22Rv1 (cell line): ENCODE measurements at regions not wholly inside any gene's neighbourhood (a gene's known extent, or its start where the extent isn't known, plus 50 kb on each side); places are given as distances from the start of the nearest gene placed in this dataset.

Experiments used
- ZFX ChIP-seq: fragments of 450-650 bp; IDR thresholded peaks from 2 replicates; pipeline ENCODE4 v1.6.1; 2017; ENCODE audit warnings: antibody characterized with exemption, borderline replicate concordance
- TF ChIP-seq, protein P1 (sequence below): fragments of 450-650 bp; IDR thresholded peaks from 2 replicates; pipeline ENCODE4 v1.5.1; 2017; ENCODE audit warnings: mild to moderate bottlenecking

DNA sequence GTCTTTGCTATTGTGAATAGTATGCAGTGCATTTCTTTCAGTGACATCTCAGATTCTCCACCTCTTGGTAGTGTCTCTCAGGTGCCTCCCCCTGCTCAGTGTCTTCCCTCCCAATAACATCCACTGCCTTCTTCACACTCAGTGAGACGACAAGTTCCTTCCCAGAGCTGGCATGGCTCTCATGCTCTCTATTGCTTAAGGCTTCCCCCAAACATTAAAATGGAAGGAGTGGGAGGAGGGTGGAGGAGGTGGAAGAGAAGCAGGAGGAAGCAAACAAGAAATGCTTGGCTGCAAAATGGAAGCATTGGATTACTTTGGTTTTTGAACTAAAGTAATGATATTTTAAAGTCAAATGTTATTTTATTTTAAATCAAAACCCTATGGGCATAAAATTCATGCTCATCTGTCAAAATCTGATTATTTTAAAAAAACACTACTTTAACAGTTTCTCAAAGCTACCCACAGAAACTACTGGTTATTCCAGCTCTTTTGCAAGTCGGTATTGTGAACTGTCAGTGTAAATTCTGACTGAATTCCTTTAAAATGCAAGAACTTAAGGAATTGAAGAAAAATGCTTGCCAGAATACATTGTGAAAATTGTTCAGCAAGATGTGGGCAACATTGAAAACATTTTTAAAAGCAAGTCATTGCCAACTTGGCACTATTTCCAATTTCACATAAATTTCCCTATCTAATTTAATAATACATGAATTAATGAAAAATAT, 727.6 kb upstream of the ARGLU1 start:
- TF ChIP-seq, protein P1, sequence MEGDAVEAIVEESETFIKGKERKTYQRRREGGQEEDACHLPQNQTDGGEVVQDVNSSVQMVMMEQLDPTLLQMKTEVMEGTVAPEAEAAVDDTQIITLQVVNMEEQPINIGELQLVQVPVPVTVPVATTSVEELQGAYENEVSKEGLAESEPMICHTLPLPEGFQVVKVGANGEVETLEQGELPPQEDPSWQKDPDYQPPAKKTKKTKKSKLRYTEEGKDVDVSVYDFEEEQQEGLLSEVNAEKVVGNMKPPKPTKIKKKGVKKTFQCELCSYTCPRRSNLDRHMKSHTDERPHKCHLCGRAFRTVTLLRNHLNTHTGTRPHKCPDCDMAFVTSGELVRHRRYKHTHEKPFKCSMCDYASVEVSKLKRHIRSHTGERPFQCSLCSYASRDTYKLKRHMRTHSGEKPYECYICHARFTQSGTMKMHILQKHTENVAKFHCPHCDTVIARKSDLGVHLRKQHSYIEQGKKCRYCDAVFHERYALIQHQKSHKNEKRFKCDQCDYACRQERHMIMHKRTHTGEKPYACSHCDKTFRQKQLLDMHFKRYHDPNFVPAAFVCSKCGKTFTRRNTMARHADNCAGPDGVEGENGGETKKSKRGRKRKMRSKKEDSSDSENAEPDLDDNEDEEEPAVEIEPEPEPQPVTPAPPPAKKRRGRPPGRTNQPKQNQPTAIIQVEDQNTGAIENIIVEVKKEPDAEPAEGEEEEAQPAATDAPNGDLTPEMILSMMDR = no peak
- no peak for TF ChIP-seq ZFX
